Suprapubic skin (tissue), 4 donors: ENCODE measurements at regions not wholly inside any gene's neighbourhood (a gene's known extent, or its start where the extent isn't known, plus 50 kb on each side); places are given as distances from the start of the nearest gene placed in this dataset.
"Not testable (repeated sequence)": the region's sequence is repeated elsewhere in the genome, so short reads cannot be mapped to it uniquely, and the experiment has no call there.

Experiments
- DNase-seq, 2 donors: peaks; one replicate each; pipeline ENCODE4 v3.0.0-alpha.2; 2019; ENCODE audit warnings: low spot score in 2 of 2
- H3K27ac ChIP-seq: fragments of 200-600 bp; sonication (generic); one replicate; pipeline ENCODE4 v1.5.1; 2019
- H3K27me3 ChIP-seq: fragments of 200-600 bp; sonication (generic); one replicate; pipeline ENCODE4 v1.5.1; 2019
- H3K36me3 ChIP-seq: fragments of 200-600 bp; sonication (generic); one replicate; pipeline ENCODE4 v1.5.1; 2019
- H3K4me1 ChIP-seq: fragments of 200-600 bp; sonication (generic); one replicate; pipeline ENCODE4 v1.5.1; 2019
- H3K4me3 ChIP-seq: fragments of 200-600 bp; sonication (generic); one replicate; pipeline ENCODE4 v1.5.1; 2019; ENCODE audit warnings: mild to moderate bottlenecking
- H3K9me3 ChIP-seq: fragments of 200-600 bp; sonication (generic); one replicate; pipeline ENCODE4 v1.5.1; 2019
- EP300 ChIP-seq: sonication (generic); formaldehyde crosslinking; IDR thresholded peaks from one replicate; pipeline ENCODE4 v1.6.1; 2017; ENCODE audit warnings: antibody characterized with exemption
- POLR2A ChIP-seq, 2 donors: fragments of 450-650 bp; IDR thresholded peaks; one replicate each; pipeline ENCODE4 v1.6.1; 2017; ENCODE audit warnings: antibody characterized with exemption in 2 of 2, mild to moderate bottlenecking in 2 of 2, moderate library complexity in 2 of 2
- POLR2AphosphoS5 ChIP-seq, 3 donors: sonication (generic); formaldehyde crosslinking; IDR thresholded peaks; one replicate each; pipeline ENCODE4 v1.6.1; 2017; ENCODE audit warnings: antibody characterized with exemption in 3 of 3
- WGBS: methylation state at CpG from one replicate; pipeline ENCODE4 v1.1.5; 2018; 5-methylcytosine and 5-hydroxymethylcytosine counted together
- TF ChIP-seq, protein P1 (sequence below), 2 donors: fragments of 200-600 bp in 1 of 2; fragments of 450-650 bp in 1 of 2; sonication (generic) in 1 of 2; IDR thresholded peaks; one replicate each; pipeline ENCODE4 v1.5.1; 2016 to 2019; ENCODE audit warnings: antibody characterized with exemption in 2 of 2, mild to moderate bottlenecking in 1 of 2, moderate library complexity in 1 of 2

DNA sequence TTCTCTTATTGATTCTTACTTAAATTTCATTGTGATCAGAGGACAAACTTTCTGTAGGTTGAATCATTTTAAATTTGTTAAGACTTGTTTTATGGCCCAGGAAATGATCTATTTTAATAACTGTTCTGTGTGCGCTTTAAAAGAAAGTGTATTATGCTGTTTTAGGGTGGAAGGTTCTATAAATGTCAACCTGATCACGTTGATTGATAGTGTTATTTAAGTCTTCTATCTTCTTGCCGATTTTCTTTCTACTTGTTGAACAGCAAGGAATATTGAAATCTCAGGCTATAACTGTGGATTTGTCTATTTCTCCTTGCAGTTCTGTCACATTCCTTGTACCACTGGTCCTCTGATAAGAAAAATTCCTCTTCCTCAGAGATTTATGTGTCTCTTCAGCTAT, 112.7 kb downstream of the TANC2 start:
- H3K4me1 ChIP-seq = no peaks in the 10 kb centered on the region
- TF ChIP-seq POLR2A (IDR thresholded peaks at IDR 0.05) (no peak), POLR2AphosphoS5 (IDR thresholded peaks at IDR 0.05) (no peak), EP300 (no peak)
- TF ChIP-seq, protein P1, sequence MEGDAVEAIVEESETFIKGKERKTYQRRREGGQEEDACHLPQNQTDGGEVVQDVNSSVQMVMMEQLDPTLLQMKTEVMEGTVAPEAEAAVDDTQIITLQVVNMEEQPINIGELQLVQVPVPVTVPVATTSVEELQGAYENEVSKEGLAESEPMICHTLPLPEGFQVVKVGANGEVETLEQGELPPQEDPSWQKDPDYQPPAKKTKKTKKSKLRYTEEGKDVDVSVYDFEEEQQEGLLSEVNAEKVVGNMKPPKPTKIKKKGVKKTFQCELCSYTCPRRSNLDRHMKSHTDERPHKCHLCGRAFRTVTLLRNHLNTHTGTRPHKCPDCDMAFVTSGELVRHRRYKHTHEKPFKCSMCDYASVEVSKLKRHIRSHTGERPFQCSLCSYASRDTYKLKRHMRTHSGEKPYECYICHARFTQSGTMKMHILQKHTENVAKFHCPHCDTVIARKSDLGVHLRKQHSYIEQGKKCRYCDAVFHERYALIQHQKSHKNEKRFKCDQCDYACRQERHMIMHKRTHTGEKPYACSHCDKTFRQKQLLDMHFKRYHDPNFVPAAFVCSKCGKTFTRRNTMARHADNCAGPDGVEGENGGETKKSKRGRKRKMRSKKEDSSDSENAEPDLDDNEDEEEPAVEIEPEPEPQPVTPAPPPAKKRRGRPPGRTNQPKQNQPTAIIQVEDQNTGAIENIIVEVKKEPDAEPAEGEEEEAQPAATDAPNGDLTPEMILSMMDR (IDR thresholded peaks at IDR 0.05) = no peak
- H3K4me3 ChIP-seq = no peak overlapping the region
- no peaks in the 10 kb centered on the region for H3K27me3 ChIP-seq
- no peaks in the 10 kb centered on the region for H3K36me3 ChIP-seq
- no peaks in the 10 kb centered on the region for H3K9me3 ChIP-seq
- DNase-seq = no peak
- H3K27ac ChIP-seq = no peak overlapping the region
- WGBS = 43% methylated on average over 3 of the region's 3 CpGs

DNA sequence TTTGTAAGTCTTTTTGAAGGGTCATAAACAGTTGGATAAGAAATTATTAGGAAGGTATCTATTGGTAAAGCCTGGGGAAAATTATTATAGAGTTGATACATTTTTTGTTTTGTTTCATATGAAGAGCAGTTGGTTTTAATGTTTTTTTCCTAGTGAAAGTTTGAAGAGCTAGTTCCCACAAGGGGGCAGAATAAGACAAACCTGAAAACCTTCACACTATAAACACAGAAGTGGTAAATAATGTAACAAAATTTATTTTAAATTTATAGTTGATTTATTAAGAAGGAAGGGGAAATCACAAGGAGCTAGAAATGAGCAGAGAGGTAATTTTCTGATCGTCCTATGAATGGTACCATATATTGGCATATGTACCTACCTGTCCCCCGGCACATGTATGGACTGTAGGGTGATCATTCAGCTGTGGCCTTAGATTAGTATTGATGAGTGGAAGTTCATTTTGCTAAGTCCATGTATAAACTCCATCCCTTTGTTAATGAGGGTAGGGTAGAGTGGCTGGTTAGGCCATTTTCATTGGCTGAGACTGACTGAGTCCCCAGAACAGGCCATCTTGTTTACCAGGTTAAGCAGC, 116.3 kb downstream of the TANC2 start:
- DNase-seq = no peak
- no peaks in the 10 kb centered on the region for H3K27me3 ChIP-seq
- H3K9me3 ChIP-seq = no peaks in the 10 kb centered on the region
- WGBS = 91% methylated on average over 2 of the region's 2 CpGs
- no peak overlapping the region for H3K4me3 ChIP-seq
- H3K36me3 ChIP-seq = no peaks in the 10 kb centered on the region
- no peak overlapping the region for H3K27ac ChIP-seq
- H3K4me1 ChIP-seq = no peaks in the 10 kb centered on the region
- TF ChIP-seq POLR2AphosphoS5 (IDR thresholded peaks at IDR 0.05) (no peak), POLR2A (IDR thresholded peaks at IDR 0.05) (no peak), EP300 (no peak)
- TF ChIP-seq, protein P1 (IDR thresholded peaks at IDR 0.05) = no peak

DNA sequence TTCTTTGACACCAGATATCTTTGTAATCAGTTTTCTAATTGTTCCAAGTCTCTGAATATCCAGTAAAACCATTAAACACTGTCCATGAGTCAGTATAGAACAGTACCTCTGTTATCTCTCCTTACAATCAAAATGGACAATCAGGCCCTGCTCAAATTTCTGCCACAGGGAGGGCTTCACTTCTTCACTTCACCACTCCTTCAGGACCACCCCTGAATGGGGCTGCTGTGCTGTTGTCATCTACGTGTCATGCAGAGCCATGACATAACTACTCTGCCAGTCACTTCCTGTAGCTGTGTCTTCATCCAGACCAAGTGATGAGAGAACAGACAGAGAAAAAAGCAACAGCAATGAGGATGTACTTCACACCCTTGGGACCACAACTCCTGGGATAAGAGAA, 116.9 kb downstream of the TANC2 start:
- no peaks in the 10 kb centered on the region for H3K36me3 ChIP-seq
- H3K27me3 ChIP-seq = no peaks in the 10 kb centered on the region
- no peak overlapping the region for H3K27ac ChIP-seq
- 96% methylated on average over 1 of the region's 1 CpG for WGBS
- no peaks in the 10 kb centered on the region for H3K4me1 ChIP-seq
- H3K9me3 ChIP-seq = no peaks in the 10 kb centered on the region
- DNase-seq = no peak
- no peak for TF ChIP-seq EP300
- no peak for TF ChIP-seq POLR2AphosphoS5 (IDR thresholded peaks at IDR 0.05)
- TF ChIP-seq, protein P1 (IDR thresholded peaks at IDR 0.05) = no peak
- no peak for TF ChIP-seq POLR2A (IDR thresholded peaks at IDR 0.05)
- H3K4me3 ChIP-seq = no peak overlapping the region

DNA sequence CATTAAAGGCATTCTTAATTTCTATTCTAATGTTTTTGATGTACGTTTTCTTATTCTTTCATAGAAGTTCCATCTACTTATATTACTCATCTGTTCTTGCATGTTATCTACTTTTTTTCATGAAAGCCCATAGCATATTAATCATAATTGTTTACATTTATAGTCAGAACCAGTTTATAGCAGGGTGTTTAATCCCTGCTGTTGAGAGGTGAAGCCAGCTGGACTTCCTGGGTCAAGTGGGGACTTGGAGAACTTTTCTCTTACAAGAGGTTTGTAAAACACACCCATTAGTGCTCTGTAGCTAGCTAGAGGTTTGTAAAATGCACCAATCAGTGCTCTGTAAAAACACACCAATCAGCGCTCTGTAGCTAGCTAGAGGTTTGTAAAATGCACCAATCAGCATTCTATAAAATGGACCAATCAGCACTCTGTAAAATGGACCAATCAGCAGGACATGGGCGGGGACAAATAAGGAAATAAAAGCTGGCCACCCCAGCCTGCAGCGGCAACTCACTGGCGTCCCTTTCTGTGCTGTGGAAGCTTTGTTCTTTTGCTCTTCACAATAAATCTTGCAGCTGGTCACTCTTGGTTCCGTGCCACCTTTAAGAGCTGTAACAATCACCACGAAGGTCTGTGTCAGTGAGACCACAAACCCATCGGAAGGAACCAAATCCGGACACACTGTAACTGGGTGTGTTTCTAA, 120.6 kb downstream of the TANC2 start:
- DNase-seq = no peak
- Histone ChIP-seq H3K27ac (no peak overlapping the region), H3K9me3 (peaks cover 3% of the 10 kb centered on the region), H3K36me3 (no peaks in the 10 kb centered on the region), H3K27me3 (no peaks in the 10 kb centered on the region), H3K4me3 (no peak overlapping the region), H3K4me1 (no peaks in the 10 kb centered on the region)
- no peak for TF ChIP-seq POLR2AphosphoS5 (IDR thresholded peaks at IDR 0.05)
- TF ChIP-seq POLR2A (IDR thresholded peaks at IDR 0.05) = no peak
- no peak for TF ChIP-seq EP300
- TF ChIP-seq, protein P1 (IDR thresholded peaks at IDR 0.05) = no peak
- 94% methylated on average over 9 of the region's 9 CpGs for WGBS

DNA sequence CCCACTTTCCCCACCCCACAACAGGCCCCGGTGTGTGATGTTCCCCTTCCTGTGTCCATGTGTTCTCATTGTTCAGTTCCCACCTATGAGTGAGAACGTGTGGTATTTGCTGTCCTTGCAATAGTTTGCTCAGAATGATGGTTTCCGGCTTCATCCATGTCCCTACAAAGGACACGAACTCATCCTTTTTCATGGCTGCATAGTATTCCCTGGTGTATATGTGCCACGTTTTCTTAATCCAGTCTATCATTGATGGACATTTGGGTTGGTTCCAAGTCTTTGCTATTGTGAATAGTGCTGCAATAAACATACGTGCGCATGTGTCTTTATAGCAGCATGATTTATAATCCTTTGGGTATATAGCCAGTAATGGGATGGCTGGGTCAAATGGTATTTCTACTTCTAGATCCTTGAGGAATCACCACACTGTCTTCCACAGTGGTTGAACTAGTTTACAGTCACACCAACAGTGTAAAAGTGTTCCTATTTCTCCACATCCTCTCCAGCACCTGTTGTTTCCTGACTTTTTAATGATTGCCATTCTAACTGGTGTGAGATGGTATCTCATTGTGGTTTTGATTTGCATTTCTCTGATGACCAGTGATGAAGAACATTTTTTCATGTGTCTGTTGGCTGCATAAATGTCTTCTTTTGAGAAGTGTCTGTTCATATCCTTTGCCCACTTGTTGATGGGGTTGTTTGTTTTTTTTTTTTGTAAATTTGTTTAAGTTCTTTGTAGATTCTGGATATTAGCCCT, 124.5 kb downstream of the TANC2 start:
- not testable (repeated sequence) for H3K4me1 ChIP-seq, H3K36me3 ChIP-seq, H3K27me3 ChIP-seq, H3K27ac ChIP-seq, H3K9me3 ChIP-seq, H3K4me3 ChIP-seq, DNase-seq
- 94% methylated on average over 7 of the region's 7 CpGs for WGBS

DNA sequence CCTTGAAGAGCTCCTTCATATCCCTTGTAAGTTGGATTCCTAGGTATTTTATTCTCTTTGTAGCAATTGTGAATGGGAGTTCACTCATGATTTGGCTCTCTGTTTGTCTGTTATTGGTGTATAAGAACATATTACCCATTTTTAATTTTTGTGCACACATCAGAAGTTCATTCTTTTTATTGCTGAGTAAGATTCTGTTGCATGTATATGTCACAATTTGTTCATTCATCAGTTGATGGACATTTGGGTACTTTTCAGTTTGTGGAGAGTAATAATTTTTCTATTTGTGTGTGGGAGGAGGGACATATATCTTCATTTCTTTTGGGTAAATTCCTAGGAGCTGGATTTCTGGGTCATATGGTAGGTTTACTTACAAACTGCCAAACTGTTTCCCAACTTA, 125.9 kb downstream of the TANC2 start:
- H3K9me3 ChIP-seq, H3K36me3 ChIP-seq, H3K27me3 ChIP-seq, H3K4me1 ChIP-seq, H3K4me3 ChIP-seq, H3K27ac ChIP-seq, DNase-seq: not testable (repeated sequence)
